ENCODE measurements at regions not wholly inside any gene's neighbourhood (a gene's known extent, or its start where the extent isn't known, plus 50 kb on each side); places are given as distances from the start of the nearest gene placed in this dataset.
A peak's percentile ranks its signal among the peaks of the same experiment; 100 is the strongest.

- no peak overlapping the region for H3K4me3 ChIP-seq (ENCODE audit: low read depth, low read length)
- DNase-seq (ENCODE audit: low read depth) = no peak
- TF ChIP-seq MYC (IDR thresholded peaks at IDR 0.05; ENCODE audit: low read depth, low read length) (no peak), POLR2A (IDR thresholded peaks at IDR 0.05; ENCODE audit: extremely low read depth, insufficient read length) (no peak), MAX (IDR thresholded peaks at IDR 0.05; ENCODE audit: low read depth, low read length) (no peak), CTCF (IDR thresholded peaks at IDR 0.05; ENCODE audit: low read depth, low read length) (no peak)
These were observed 94.6 kb upstream of the TAS2R1 start for GRCh38 chr5:9724707-9725106.

- TF ChIP-seq MAX (IDR thresholded peaks at IDR 0.05; ENCODE audit: low read depth, low read length) = no peak
- H3K4me3 ChIP-seq (ENCODE audit: low read depth, low read length) = no peak overlapping the region
- DNase-seq (ENCODE audit: low read depth) = no peak
These were observed 92.5 kb upstream of the TAS2R1 start for GRCh38 chr5:9722601-9723180.

GRCh38 chr5:9721161-9721560 lies 91.0 kb upstream of the TAS2R1 start:
- TF ChIP-seq CTCF (IDR thresholded peaks at IDR 0.05; ENCODE audit: low read depth, low read length) = no peak
- TF ChIP-seq POLR2A (IDR thresholded peaks at IDR 0.05; ENCODE audit: extremely low read depth, insufficient read length) = no peak
- TF ChIP-seq MAX (IDR thresholded peaks at IDR 0.05; ENCODE audit: low read depth, low read length) = no peak
- TF ChIP-seq MYC (IDR thresholded peaks at IDR 0.05; ENCODE audit: low read depth, low read length) = no peak
- no peak for DNase-seq (ENCODE audit: low read depth)
- no peak overlapping the region for H3K4me3 ChIP-seq (ENCODE audit: low read depth, low read length)

- no peak for DNase-seq (ENCODE audit: low read depth)
- H3K4me3 ChIP-seq (ENCODE audit: low read depth, low read length) = no peak overlapping the region
- TF ChIP-seq CTCF (IDR thresholded peaks at IDR 0.05; ENCODE audit: low read depth, low read length) (no peak), MAX (IDR thresholded peaks at IDR 0.05; ENCODE audit: low read depth, low read length) (no peak), POLR2A (IDR thresholded peaks at IDR 0.05; ENCODE audit: extremely low read depth, insufficient read length) (no peak), MYC (IDR thresholded peaks at IDR 0.05; ENCODE audit: low read depth, low read length) (no peak)
These were observed 90.2 kb upstream of the TAS2R1 start for GRCh38 chr5:9720361-9720760.

GRCh38 chr5:9716838-9717281 lies 86.7 kb upstream of the TAS2R1 start:
- no peak for TF ChIP-seq POLR2A (IDR thresholded peaks at IDR 0.05; ENCODE audit: extremely low read depth, insufficient read length)
- TF ChIP-seq CTCF (IDR thresholded peaks at IDR 0.05; ENCODE audit: low read depth, low read length) = no peak
- no peak for TF ChIP-seq MYC (IDR thresholded peaks at IDR 0.05; ENCODE audit: low read depth, low read length)
- no peak for TF ChIP-seq MAX (IDR thresholded peaks at IDR 0.05; ENCODE audit: low read depth, low read length)
- DNase-seq (ENCODE audit: low read depth) = peak; percentile 11
- no peak overlapping the region for H3K4me3 ChIP-seq (ENCODE audit: low read depth, low read length)

- no peak overlapping the region for H3K4me3 ChIP-seq (ENCODE audit: low read depth, low read length)
- DNase-seq (ENCODE audit: low read depth) = no peak
- no peak for TF ChIP-seq MYC (IDR thresholded peaks at IDR 0.05; ENCODE audit: low read depth, low read length)
- no peak for TF ChIP-seq POLR2A (IDR thresholded peaks at IDR 0.05; ENCODE audit: extremely low read depth, insufficient read length)
- TF ChIP-seq CTCF (IDR thresholded peaks at IDR 0.05; ENCODE audit: low read depth, low read length) = no peak
- no peak for TF ChIP-seq MAX (IDR thresholded peaks at IDR 0.05; ENCODE audit: low read depth, low read length)
These were observed 85.8 kb upstream of the TAS2R1 start for GRCh38 chr5:9715891-9716335.

All from NB4 (cell line).